ENCODE measurements at regions not wholly inside any gene's neighbourhood (a gene's known extent, or its start where the extent isn't known, plus 50 kb on each side); places are given as distances from the start of the nearest gene placed in this dataset.
A peak's percentile ranks its signal among the peaks of the same experiment; 100 is the strongest.

- H4K8ac ChIP-seq (ENCODE audit: low read depth, low read length) = no peak overlapping the region
- no peak overlapping the region for H2BK5ac ChIP-seq (ENCODE audit: low read length)
- H3K4me1 ChIP-seq (ENCODE audit: control insufficient read depth in 2 of 2, insufficient read depth in 1 of 2, low read depth in 1 of 2, low read length in 2 of 2) = peaks cover 0 to 2% of the 10 kb centered on the region in 2 donors
- H2BK120ac ChIP-seq (ENCODE audit: low read depth, low read length) = no peak overlapping the region
- no peak for DNase-seq (ENCODE audit: low spot score)
- no peak overlapping the region for H2BK15ac ChIP-seq (ENCODE audit: low read length)
- H3K4me2 ChIP-seq (ENCODE audit: insufficient read depth, low read length, poor library complexity, severe bottlenecking) = no peak overlapping the region
- H3K9me3 ChIP-seq (replicated peaks in 1 of 2; ENCODE audit: control insufficient read depth in 2 of 2, insufficient read depth in 1 of 2, low read depth in 1 of 2, low read length in 2 of 2) = no peaks in the 10 kb centered on the region
- no peak overlapping the region for H3K23ac ChIP-seq (ENCODE audit: low read depth, low read length, poor library complexity)
- no peaks in the 10 kb centered on the region for H3K79me1 ChIP-seq (ENCODE audit: low read depth, low read length)
- H4K91ac ChIP-seq (ENCODE audit: low read depth, low read length, poor library complexity) = no peak overlapping the region
- H3K9ac ChIP-seq (ENCODE audit: low read depth, low read length, poor library complexity) = no peak overlapping the region
- no peaks in the 10 kb centered on the region for H3K36me3 ChIP-seq (replicated peaks in 1 of 2; ENCODE audit: control insufficient read depth in 2 of 2, insufficient read depth in 2 of 2, low read length in 2 of 2)
- H3K14ac ChIP-seq (ENCODE audit: low read length) = no peak overlapping the region
- H3K18ac ChIP-seq (ENCODE audit: low read length) = no peak overlapping the region
- no peak overlapping the region for H3K4ac ChIP-seq (ENCODE audit: low read length)
- H2AK5ac ChIP-seq (ENCODE audit: low read depth, low read length) = no peak overlapping the region
- no peaks in the 10 kb centered on the region for H3K27me3 ChIP-seq (ENCODE audit: control insufficient read depth in 3 of 3, insufficient read depth in 3 of 3, low read depth in 1 of 3, low read length in 3 of 3)
- H3K4me3 ChIP-seq (ENCODE audit: low read length in 2 of 2) = no peak overlapping the region
- H2AFZ ChIP-seq (ENCODE audit: low read length) = no peak overlapping the region
- no peak overlapping the region for H3K27ac ChIP-seq (replicated peaks; ENCODE audit: low read length)
- no peak overlapping the region for H2BK12ac ChIP-seq (ENCODE audit: low read length)
These were observed 75.0 kb upstream of the CCDC160 start for GRCh38 chrX:134162032-134162431.

- no peak overlapping the region for H4K8ac ChIP-seq (ENCODE audit: low read depth, low read length)
- no peak overlapping the region for H2BK120ac ChIP-seq (ENCODE audit: low read depth, low read length)
- H2BK5ac ChIP-seq (ENCODE audit: low read length) = no peak overlapping the region
- H3K23ac ChIP-seq (ENCODE audit: low read depth, low read length, poor library complexity) = no peak overlapping the region
- no peak overlapping the region for H2AK5ac ChIP-seq (ENCODE audit: low read depth, low read length)
- H3K18ac ChIP-seq (ENCODE audit: low read length) = no peak overlapping the region
- H3K79me1 ChIP-seq (ENCODE audit: low read depth, low read length) = no peaks in the 10 kb centered on the region
- WGBS, 2 donors (ENCODE audit: extremely low coverage in 2 of 2, insufficient read length in 2 of 2, insufficient replicate concordance in 1 of 2) = no CpG with 5 or more reads among the region's 1 CpG
- H2BK12ac ChIP-seq (ENCODE audit: low read length) = no peak overlapping the region
- no peak overlapping the region for H3K4me3 ChIP-seq (ENCODE audit: low read length in 2 of 2)
- H3K9ac ChIP-seq (ENCODE audit: low read depth, low read length, poor library complexity) = no peak overlapping the region
- no peak for DNase-seq (ENCODE audit: low spot score)
- H3K27ac ChIP-seq (replicated peaks; ENCODE audit: low read length) = no peak overlapping the region
- H2AFZ ChIP-seq (ENCODE audit: low read length) = no peak overlapping the region
- peaks cover 0 to 14% of the 10 kb centered on the region in 2 donors for H3K36me3 ChIP-seq (replicated peaks in 1 of 2; ENCODE audit: control insufficient read depth in 2 of 2, insufficient read depth in 2 of 2, low read length in 2 of 2)
- H3K9me3 ChIP-seq (replicated peaks in 1 of 2; ENCODE audit: control insufficient read depth in 2 of 2, insufficient read depth in 1 of 2, low read depth in 1 of 2, low read length in 2 of 2) = no peaks in the 10 kb centered on the region
- peaks cover 0 to 2% of the 10 kb centered on the region in 2 donors for H3K4me1 ChIP-seq (ENCODE audit: control insufficient read depth in 2 of 2, insufficient read depth in 1 of 2, low read depth in 1 of 2, low read length in 2 of 2)
- H2BK15ac ChIP-seq (ENCODE audit: low read length) = no peak overlapping the region
- H3K14ac ChIP-seq (ENCODE audit: low read length) = no peak overlapping the region
- H3K27me3 ChIP-seq (ENCODE audit: control insufficient read depth in 3 of 3, insufficient read depth in 3 of 3, low read depth in 1 of 3, low read length in 3 of 3) = no peaks in the 10 kb centered on the region
- H3K4me2 ChIP-seq (ENCODE audit: insufficient read depth, low read length, poor library complexity, severe bottlenecking) = no peak overlapping the region
- H4K91ac ChIP-seq (ENCODE audit: low read depth, low read length, poor library complexity) = no peak overlapping the region
- H3K4ac ChIP-seq (ENCODE audit: low read length) = no peak overlapping the region
These were observed 73.1 kb upstream of the CCDC160 start for GRCh38 chrX:134163836-134164235.

GRCh38 chrX:134167591-134168203 lies 69.3 kb upstream of the CCDC160 start:
- H3K4me1 ChIP-seq (ENCODE audit: control insufficient read depth in 2 of 2, insufficient read depth in 1 of 2, low read depth in 1 of 2, low read length in 2 of 2) = no peaks in the 10 kb centered on the region
- H2AFZ ChIP-seq (ENCODE audit: low read length) = no peak overlapping the region
- no peak overlapping the region for H2BK5ac ChIP-seq (ENCODE audit: low read length)
- no peak overlapping the region for H3K14ac ChIP-seq (ENCODE audit: low read length)
- WGBS, 2 donors (ENCODE audit: extremely low coverage in 2 of 2, insufficient read length in 2 of 2, insufficient replicate concordance in 1 of 2) = no CpG with 5 or more reads among the region's 6 CpGs
- no peak overlapping the region for H3K4ac ChIP-seq (ENCODE audit: low read length)
- H2BK15ac ChIP-seq (ENCODE audit: low read length) = no peak overlapping the region
- H3K36me3 ChIP-seq (replicated peaks in 1 of 2; ENCODE audit: control insufficient read depth in 2 of 2, insufficient read depth in 2 of 2, low read length in 2 of 2) = peaks cover 4 to 43% of the 10 kb centered on the region in 2 donors
- H4K91ac ChIP-seq (ENCODE audit: low read depth, low read length, poor library complexity) = no peak overlapping the region
- no peak overlapping the region for H2BK120ac ChIP-seq (ENCODE audit: low read depth, low read length)
- H2BK12ac ChIP-seq (ENCODE audit: low read length) = no peak overlapping the region
- H3K4me3 ChIP-seq (ENCODE audit: low read length in 2 of 2) = no peak overlapping the region
- H4K8ac ChIP-seq (ENCODE audit: low read depth, low read length) = no peak overlapping the region
- no peaks in the 10 kb centered on the region for H3K79me1 ChIP-seq (ENCODE audit: low read depth, low read length)
- no peaks in the 10 kb centered on the region for H3K9me3 ChIP-seq (replicated peaks in 1 of 2; ENCODE audit: control insufficient read depth in 2 of 2, insufficient read depth in 1 of 2, low read depth in 1 of 2, low read length in 2 of 2)
- H3K18ac ChIP-seq (ENCODE audit: low read length) = no peak overlapping the region
- no peak overlapping the region for H3K4me2 ChIP-seq (ENCODE audit: insufficient read depth, low read length, poor library complexity, severe bottlenecking)
- H3K9ac ChIP-seq (ENCODE audit: low read depth, low read length, poor library complexity) = no peak overlapping the region
- H3K23ac ChIP-seq (ENCODE audit: low read depth, low read length, poor library complexity) = no peak overlapping the region
- H3K27me3 ChIP-seq (ENCODE audit: control insufficient read depth in 3 of 3, insufficient read depth in 3 of 3, low read depth in 1 of 3, low read length in 3 of 3) = no peaks in the 10 kb centered on the region
- no peak overlapping the region for H3K27ac ChIP-seq (replicated peaks; ENCODE audit: low read length)
- no peak overlapping the region for H2AK5ac ChIP-seq (ENCODE audit: low read depth, low read length)
- DNase-seq (ENCODE audit: low spot score) = no peak

- Histone ChIP-seq H2BK120ac (ENCODE audit: low read depth, low read length) (no peak overlapping the region), H4K91ac (ENCODE audit: low read depth, low read length, poor library complexity) (no peak overlapping the region), H3K4me1 (ENCODE audit: control insufficient read depth in 2 of 2, insufficient read depth in 1 of 2, low read depth in 1 of 2, low read length in 2 of 2) (peaks cover 0 to 12% of the 10 kb centered on the region in 2 donors), H2AK5ac (ENCODE audit: low read depth, low read length) (no peak overlapping the region), H3K18ac (ENCODE audit: low read length) (peak overlapping the region; percentile 89), H3K4me2 (ENCODE audit: insufficient read depth, low read length, poor library complexity, severe bottlenecking) (peak overlapping the region; percentile 45), H3K9ac (ENCODE audit: low read depth, low read length, poor library complexity) (peak overlapping the region; percentile 81), H2BK15ac (ENCODE audit: low read length) (no peak overlapping the region), H3K4me3 (ENCODE audit: low read length in 2 of 2) (peak overlapping the region; percentile 92 to 99), H2AFZ (ENCODE audit: low read length) (no peak overlapping the region), H3K4ac (ENCODE audit: low read length) (no peak overlapping the region), H4K8ac (ENCODE audit: low read depth, low read length) (no peak overlapping the region), H2BK5ac (ENCODE audit: low read length) (peak overlapping the region; percentile 93), H2BK12ac (ENCODE audit: low read length) (no peak overlapping the region), H3K36me3 (replicated peaks in 1 of 2; ENCODE audit: control insufficient read depth in 2 of 2, insufficient read depth in 2 of 2, low read length in 2 of 2) (peaks cover 4 to 43% of the 10 kb centered on the region in 2 donors), H3K27ac (replicated peaks; ENCODE audit: low read length) (peak overlapping the region; percentile 96), H3K9me3 (replicated peaks in 1 of 2; ENCODE audit: control insufficient read depth in 2 of 2, insufficient read depth in 1 of 2, low read depth in 1 of 2, low read length in 2 of 2) (no peaks in the 10 kb centered on the region), H3K79me1 (ENCODE audit: low read depth, low read length) (no peaks in the 10 kb centered on the region), H3K14ac (ENCODE audit: low read length) (no peak overlapping the region), H3K23ac (ENCODE audit: low read depth, low read length, poor library complexity) (no peak overlapping the region), H3K27me3 (ENCODE audit: control insufficient read depth in 3 of 3, insufficient read depth in 3 of 3, low read depth in 1 of 3, low read length in 3 of 3) (no peaks in the 10 kb centered on the region)
- no peak for DNase-seq (ENCODE audit: low spot score)
- no CpG with 5 or more reads among the region's 74 CpGs for WGBS, 2 donors (ENCODE audit: extremely low coverage in 2 of 2, insufficient read length in 2 of 2, insufficient replicate concordance in 1 of 2)
These were observed 65.1 kb upstream of the CCDC160 start for GRCh38 chrX:134171661-134172587.

Data from neuronal stem cell (in vitro differentiated cells).